ENCODE measurements at regions not wholly inside any gene's neighbourhood (a gene's known extent, or its start where the extent isn't known, plus 50 kb on each side); places are given as distances from the start of the nearest gene placed in this dataset.
A peak's percentile ranks its signal among the peaks of the same experiment; 100 is the strongest.

GRCh38 chr13:111973186-111973585, 93.8 kb upstream of the SOX1 start:
- Histone ChIP-seq H3K4me3 (no peak overlapping the region), H3K36me3 (no peaks in the 10 kb centered on the region), H3K9me3 (no peaks in the 10 kb centered on the region), H3K27me3 (no peaks in the 10 kb centered on the region), H3K27ac (no peak overlapping the region), H3K4me1 (peaks cover 0 to 6% (median 0%) of the 10 kb centered on the region in 4 donors)
- no peak for DNase-seq
- no peak for ATAC-seq (ENCODE audit: low FRiP score in 2 of 2)
- TF ChIP-seq EP300 (IDR thresholded peaks at IDR 0.05) (no peak), POLR2A (IDR thresholded peaks at IDR 0.05) (no peak), CTCF (IDR thresholded peaks at IDR 0.05) (no peak), POLR2AphosphoS5 (IDR thresholded peaks at IDR 0.05) (no peak)
- WGBS, 2 donors = 18 to 39% methylated on average over 9 to 15 of the region's 15 CpGs

GRCh38 chr13:111973605-111974340, 93.2 kb upstream of the SOX1 start:
- no peak overlapping the region for H3K27ac ChIP-seq
- H3K36me3 ChIP-seq = no peaks in the 10 kb centered on the region
- H3K27me3 ChIP-seq = no peaks in the 10 kb centered on the region
- no peaks in the 10 kb centered on the region for H3K9me3 ChIP-seq
- WGBS, 2 donors = 33 to 36% methylated on average over 16 of the region's 16 CpGs
- DNase-seq = no peak
- ATAC-seq (ENCODE audit: low FRiP score in 2 of 2) = no peak
- no peak overlapping the region for H3K4me3 ChIP-seq
- H3K4me1 ChIP-seq = peaks cover 0 to 6% (median 0%) of the 10 kb centered on the region in 4 donors
- TF ChIP-seq POLR2AphosphoS5 (IDR thresholded peaks at IDR 0.05) = no peak
- TF ChIP-seq EP300 (IDR thresholded peaks at IDR 0.05) = no peak
- TF ChIP-seq CTCF (IDR thresholded peaks at IDR 0.05) = no peak
- TF ChIP-seq POLR2A (IDR thresholded peaks at IDR 0.05) = no peak

GRCh38 chr13:111974341-111974640, 92.7 kb upstream of the SOX1 start:
- no peaks in the 10 kb centered on the region for H3K36me3 ChIP-seq
- H3K27me3 ChIP-seq = no peaks in the 10 kb centered on the region
- peak in 1 of 2 donors; percentile 16 for ATAC-seq (ENCODE audit: low FRiP score in 2 of 2)
- peaks cover 0 to 6% (median 0%) of the 10 kb centered on the region in 4 donors for H3K4me1 ChIP-seq
- DNase-seq = no peak
- H3K9me3 ChIP-seq = no peaks in the 10 kb centered on the region
- no peak overlapping the region for H3K4me3 ChIP-seq
- 75 to 76% methylated on average over 13 of the region's 13 CpGs for WGBS, 2 donors
- H3K27ac ChIP-seq = no peak overlapping the region
- TF ChIP-seq EP300 (IDR thresholded peaks at IDR 0.05) (no peak), POLR2AphosphoS5 (IDR thresholded peaks at IDR 0.05) (no peak), POLR2A (IDR thresholded peaks at IDR 0.05) (no peak), CTCF (IDR thresholded peaks at IDR 0.05) (no peak)

GRCh38 chr13:111975539-111976473, 91.1 kb upstream of the SOX1 start:
- Histone ChIP-seq H3K36me3 (no peaks in the 10 kb centered on the region), H3K27me3 (no peaks in the 10 kb centered on the region), H3K27ac (no peak overlapping the region), H3K4me1 (peaks cover 0 to 6% (median 0%) of the 10 kb centered on the region in 4 donors), H3K9me3 (no peaks in the 10 kb centered on the region), H3K4me3 (no peak overlapping the region)
- 73 to 76% methylated on average over 32 to 49 of the region's 49 CpGs for WGBS, 2 donors
- peak in 1 of 2 donors; percentile 69 for DNase-seq
- ATAC-seq (ENCODE audit: low FRiP score in 2 of 2) = no peak
- TF ChIP-seq CTCF (IDR thresholded peaks at IDR 0.05) (no peak), POLR2AphosphoS5 (IDR thresholded peaks at IDR 0.05) (no peak), POLR2A (IDR thresholded peaks at IDR 0.05) (no peak), EP300 (IDR thresholded peaks at IDR 0.05) (no peak)
